ENCODE measurements at regions not wholly inside any gene's neighbourhood (a gene's known extent, or its start where the extent isn't known, plus 50 kb on each side); places are given as distances from the start of the nearest gene placed in this dataset.
"Not testable (repeated sequence)": the region's sequence is repeated elsewhere in the genome, so short reads cannot be mapped to it uniquely, and the experiment has no call there.

DNA sequence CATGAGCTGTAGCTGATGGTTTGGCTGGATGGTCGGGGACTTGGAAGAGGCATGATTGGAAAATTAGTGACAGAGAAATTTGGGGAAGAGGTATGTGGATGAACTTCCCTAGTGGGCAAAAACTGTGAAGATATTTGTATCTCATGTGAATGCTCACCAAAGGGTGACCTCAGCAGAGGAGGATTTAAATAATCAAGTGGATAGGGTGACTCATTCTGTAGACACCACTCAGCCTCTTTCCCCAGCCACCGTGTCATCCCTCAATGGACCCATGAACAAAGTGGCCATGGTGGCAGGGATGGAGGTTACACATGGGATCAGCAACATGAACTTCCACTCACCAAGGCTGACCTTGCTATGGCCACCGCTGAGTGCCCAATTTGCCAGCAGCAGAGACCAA lies 60.8 kb upstream of the KRAS start:
- no peak for DNase-seq (ENCODE audit: low read depth)
- no peak overlapping the region for H3K4me3 ChIP-seq (ENCODE audit: low read depth, low read length)

DNA sequence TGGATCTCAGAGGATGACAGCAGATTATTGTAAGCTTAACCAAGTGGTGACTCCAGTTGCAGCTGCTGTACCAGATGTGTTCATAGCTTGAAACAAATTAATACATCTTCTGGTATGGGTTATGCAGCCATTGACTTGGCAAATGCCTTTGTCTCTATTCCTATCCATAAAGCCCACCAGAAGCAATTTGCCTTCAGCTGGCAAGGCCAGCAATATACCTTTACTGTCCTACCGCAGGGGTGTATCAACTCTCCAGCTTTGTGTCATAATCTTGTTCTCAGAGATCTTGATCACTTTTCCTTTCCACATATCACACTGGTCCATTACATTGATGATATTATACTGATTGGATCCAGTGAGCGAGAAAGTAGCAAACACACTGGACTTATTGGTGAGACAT lies 59.3 kb upstream of the KRAS start:
- not testable (repeated sequence) for DNase-seq (ENCODE audit: low read depth); H3K4me3 ChIP-seq (ENCODE audit: low read depth, low read length)

More for the DNA sequence above, 60.8 kb upstream of the KRAS start:
- TF ChIP-seq CTCF (IDR thresholded peaks at IDR 0.05; ENCODE audit: low read depth, low read length, missing control alignments), result no peak

- no peak for DNase-seq (ENCODE audit: low read depth)
- H3K4me3 ChIP-seq (ENCODE audit: low read depth, low read length), result no peak overlapping the region
- no peak for TF ChIP-seq CTCF (IDR thresholded peaks at IDR 0.05; ENCODE audit: low read depth, low read length, missing control alignments)
These were observed 58.0 kb upstream of the KRAS start for GRCh38 chr12:25308756-25309155.

GRCh38 chr12:25307818-25308217 lies 57.1 kb upstream of the KRAS start:
- TF ChIP-seq CTCF (IDR thresholded peaks at IDR 0.05; ENCODE audit: low read depth, low read length, missing control alignments), result no peak
- H3K4me3 ChIP-seq (ENCODE audit: low read depth, low read length), result no peak overlapping the region
- DNase-seq (ENCODE audit: low read depth), result no peak

DNA sequence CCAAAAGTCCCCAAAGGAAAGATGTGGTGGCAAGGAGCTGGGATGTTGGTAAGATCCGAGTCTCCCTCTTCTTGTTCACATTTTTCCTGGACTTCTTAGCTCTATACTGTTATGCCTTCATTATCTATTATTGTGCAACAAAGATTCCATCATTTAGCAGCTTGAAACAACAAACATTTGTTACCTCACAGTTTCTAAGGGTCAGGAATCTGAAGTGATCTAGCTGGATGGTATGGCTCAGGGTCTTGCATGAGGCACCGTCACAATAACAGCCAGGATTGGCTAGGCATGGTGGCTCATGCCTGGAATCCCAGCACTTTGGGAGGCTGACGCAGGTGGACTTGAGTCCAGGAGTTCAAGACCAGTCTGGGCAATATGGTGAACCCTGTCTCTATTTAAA lies 51.1 kb upstream of the KRAS start:
- no peak for TF ChIP-seq CTCF (IDR thresholded peaks at IDR 0.05; ENCODE audit: low read depth, low read length, missing control alignments)
- no peak overlapping the region for H3K4me3 ChIP-seq (ENCODE audit: low read depth, low read length)
- no peak for DNase-seq (ENCODE audit: low read depth)

Measured in GM12864 (cell line).